ENCODE measurements at regions not wholly inside any gene's neighbourhood (a gene's known extent, or its start where the extent isn't known, plus 50 kb on each side); places are given as distances from the start of the nearest gene placed in this dataset.

GRCh38 chr14:106528717-106529116 lies 1002.3 kb downstream of the TMEM121 start:
- H3K79me1 ChIP-seq (ENCODE audit: low read depth, low read length), result no peaks in the 10 kb centered on the region
- H4K8ac ChIP-seq (ENCODE audit: extremely low read depth, insufficient read depth, low read length), result no peak overlapping the region
- H4K20me1 ChIP-seq (replicated peaks in 1 of 2; ENCODE audit: control insufficient read depth in 1 of 2, insufficient read depth in 2 of 2, low read length in 2 of 2), result no peaks in the 10 kb centered on the region
- no peak overlapping the region for H2BK120ac ChIP-seq (replicated peaks; ENCODE audit: low read depth, low read length)
- H3K4ac ChIP-seq (replicated peaks; ENCODE audit: insufficient read length, low read depth, low read length), result no peak overlapping the region
- H4K91ac ChIP-seq (replicated peaks; ENCODE audit: insufficient read length, low read length), result no peak overlapping the region
- WGBS, 2 experiments (ENCODE audit: extremely low coverage in 1 of 2, insufficient coverage in 1 of 2, insufficient read length in 1 of 2, insufficient replicate concordance in 2 of 2, low coverage in 1 of 2, low lambda C conversion rate in 2 of 2, missing lambda C conversion rate in 1 of 2), result 59% methylated on average over 2 of the region's 2 CpGs; no CpG with 5 or more reads in 1 of the 2 experiments
- no peak overlapping the region for H3K56ac ChIP-seq (replicated peaks; ENCODE audit: insufficient read length, low read depth, low read length)
- no peak overlapping the region for H4K5ac ChIP-seq (ENCODE audit: insufficient read length, low read depth, low read length)
- CTCF ChIA-PET (ENCODE audit: partially characterized antibody), result interaction anchor here (0.6 to 1.6 kb wide), 4 partner anchors 8 to 109 kb away, joined by 3 to 5 read pairs (median 3); no protein-coding TSS in a partner anchor
- H3K18ac ChIP-seq (ENCODE audit: extremely low read depth, low read length), result no peak overlapping the region
- no peaks in the 10 kb centered on the region for H3K79me2 ChIP-seq (ENCODE audit: control insufficient read depth in 1 of 2, insufficient read depth in 2 of 2, low read length in 2 of 2)
- H2AK5ac ChIP-seq (ENCODE audit: low read depth, low read length), result no peak overlapping the region
- H3K27ac ChIP-seq (ENCODE audit: low read depth, low read length), result no peak overlapping the region
- peaks cover 56 to 67% of the 10 kb centered on the region in 2 experiments for H3K9me3 ChIP-seq (ENCODE audit: insufficient read depth in 2 of 2, low read depth in 1 of 2, low read length in 1 of 2)
- no peak overlapping the region for H2AFZ ChIP-seq (ENCODE audit: low read length)
- no peak overlapping the region for H2BK12ac ChIP-seq (ENCODE audit: low read depth, low read length)
- H3K23me2 ChIP-seq (ENCODE audit: low read depth, low read length), result no peaks in the 10 kb centered on the region
- no peak overlapping the region for H3K4me3 ChIP-seq (ENCODE audit: extremely low read depth in 1 of 4, insufficient read depth in 2 of 4, low read depth in 3 of 4, low read length in 4 of 4)
- H3K23ac ChIP-seq (ENCODE audit: insufficient read length), result no peak overlapping the region
- no peak overlapping the region for H3K4me2 ChIP-seq (ENCODE audit: insufficient read depth in 1 of 2, low read depth in 2 of 2, low read length in 2 of 2)
- no peak overlapping the region for H2BK20ac ChIP-seq (ENCODE audit: low read length)
- H2BK5ac ChIP-seq (ENCODE audit: low read depth, low read length), result no peak overlapping the region
- H3K14ac ChIP-seq (ENCODE audit: insufficient read length), result no peak overlapping the region
- no peaks in the 10 kb centered on the region for H3K36me3 ChIP-seq (ENCODE audit: control insufficient read depth in 2 of 4, insufficient read depth in 4 of 4, low read length in 3 of 4)
- no peak overlapping the region for H2BK15ac ChIP-seq (ENCODE audit: low read length)
- H3K27me3 ChIP-seq (replicated peaks in 1 of 4; ENCODE audit: control insufficient read depth in 3 of 4, extremely low read depth in 1 of 4, insufficient read depth in 3 of 4, low read length in 3 of 4), result no peaks in the 10 kb centered on the region
- DNase-seq (ENCODE audit: low read depth in 1 of 2, low spot score in 2 of 2), result no peak
- POLR2A ChIA-PET (ENCODE audit: partially characterized antibody), result no interaction called here
- no peaks in the 10 kb centered on the region for H3K4me1 ChIP-seq (replicated peaks in 1 of 4; ENCODE audit: control insufficient read depth in 3 of 4, insufficient read depth in 4 of 4, low read length in 3 of 4)
- no peak overlapping the region for H3K9ac ChIP-seq (replicated peaks in 1 of 4; ENCODE audit: extremely low read depth in 1 of 4, low read depth in 3 of 4, low read length in 3 of 4)
- no peak for FAIRE-seq
- TF ChIP-seq GTF2F1 (IDR thresholded peaks at IDR 0.05; ENCODE audit: borderline replicate concordance, low read depth, low read length) (no peak), TAF1 (IDR thresholded peaks at IDR 0.05; ENCODE audit: low read depth, low read length) (no peak), SP2 (IDR thresholded peaks at IDR 0.05; ENCODE audit: low read length) (no peak), ASH2L (IDR thresholded peaks at IDR 0.05; ENCODE audit: low read length) (no peak), HDAC2 (IDR thresholded peaks at IDR 0.05; ENCODE audit: borderline replicate concordance in 1 of 2, low read depth in 2 of 2, low read length in 2 of 2) (no peak), CHD2 (IDR thresholded peaks at IDR 0.05; ENCODE audit: low read length) (no peak), RBBP5 (IDR thresholded peaks at IDR 0.05; ENCODE audit: borderline replicate concordance, low read depth, low read length) (no peak), GABPA (IDR thresholded peaks at IDR 0.05; ENCODE audit: borderline replicate concordance, insufficient read depth, low read length) (no peak), CREB1 (IDR thresholded peaks at IDR 0.05) (no peak), CTCF (IDR thresholded peaks at IDR 0.05; ENCODE audit: control extremely low read depth in 1 of 3, insufficient read depth in 1 of 3, low read depth in 1 of 3, low read length in 3 of 3) (no peak), KDM5A (IDR thresholded peaks at IDR 0.05; ENCODE audit: low read length) (no peak), EP300 (IDR thresholded peaks at IDR 0.05; ENCODE audit: borderline replicate concordance in 1 of 2, low read depth in 2 of 2, low read length in 2 of 2) (no peak), FOSL1 (IDR thresholded peaks at IDR 0.05; ENCODE audit: insufficient read depth, low read depth, low read length) (no peak)

All from H1 (cell line).